ENCODE measurements at regions not wholly inside any gene's neighbourhood (a gene's known extent, or its start where the extent isn't known, plus 50 kb on each side); places are given as distances from the start of the nearest gene placed in this dataset.
"Not testable (repeated sequence)": the region's sequence is repeated elsewhere in the genome, so short reads cannot be mapped to it uniquely, and the experiment has no call there.

DNA sequence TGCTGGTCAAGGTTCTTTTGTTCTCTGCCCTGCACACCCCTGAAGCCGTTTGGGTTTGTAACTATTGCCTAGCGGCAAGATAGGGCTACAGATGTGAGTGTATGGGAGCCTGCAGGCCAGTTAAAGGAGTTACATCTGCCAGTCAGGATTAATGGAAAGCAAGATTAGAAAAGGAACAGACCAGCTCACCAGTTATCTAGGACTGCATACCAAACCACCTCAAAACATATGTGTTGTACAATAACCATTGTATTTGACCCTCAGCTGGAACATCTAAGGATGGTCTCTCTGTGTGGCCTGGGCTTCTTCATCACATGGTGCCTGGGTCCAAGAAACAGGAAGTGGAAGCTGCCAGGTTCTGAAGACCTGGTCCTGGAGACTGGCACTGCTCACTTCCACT is 52.5 kb upstream of the FBXO28 start:
- intact Hi-C loops (cut with micrococcal nuclease) = no loop called here

DNA sequence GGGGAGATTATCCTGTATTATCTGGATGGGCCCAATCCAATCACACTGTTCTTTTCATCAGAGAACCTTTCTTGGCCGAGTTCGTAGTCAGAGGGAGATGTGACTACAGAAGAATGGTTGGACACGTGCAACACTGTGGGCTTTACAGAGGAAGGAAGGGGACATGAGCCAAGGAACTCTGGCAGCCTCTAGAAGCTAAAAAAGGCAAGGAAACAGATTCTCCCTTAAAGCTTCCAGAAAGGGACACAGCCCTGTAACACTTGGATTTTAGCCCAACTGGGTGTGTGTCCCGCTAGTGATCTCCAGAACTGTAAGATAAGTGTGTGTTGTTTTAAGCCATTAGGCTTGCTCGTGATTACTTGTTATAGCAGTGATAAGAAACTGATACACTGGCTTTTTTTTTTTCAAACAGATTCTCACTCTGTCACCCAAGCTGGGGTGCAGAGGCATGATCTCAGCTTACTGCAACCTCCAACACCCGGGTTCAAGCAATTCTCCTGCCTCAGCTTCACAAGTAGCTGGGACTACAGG is 53.9 kb upstream of the FBXO28 start:
- intact Hi-C loops (cut with micrococcal nuclease) = no loop called here

DNA sequence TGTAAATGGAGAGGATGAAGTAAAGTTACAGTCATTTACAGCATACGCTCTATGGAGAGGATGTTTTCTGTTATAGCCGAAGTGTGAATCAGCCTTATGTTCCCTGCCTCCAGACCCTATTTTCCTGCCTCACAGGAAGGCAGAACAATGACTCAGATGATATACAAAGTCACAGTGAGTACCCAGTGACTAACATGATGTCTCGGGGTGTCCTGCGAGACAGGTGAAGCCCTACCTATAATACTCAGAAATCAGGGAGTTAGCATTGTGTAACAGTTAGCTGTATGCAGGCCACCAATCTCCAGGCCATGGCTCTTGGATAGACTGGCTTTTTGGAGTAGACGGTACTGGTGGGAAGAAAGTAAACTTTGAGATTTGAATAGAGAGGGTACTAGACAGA is 55.6 kb upstream of the FBXO28 start:
- intact Hi-C loops (cut with micrococcal nuclease) = no loop called here

DNA sequence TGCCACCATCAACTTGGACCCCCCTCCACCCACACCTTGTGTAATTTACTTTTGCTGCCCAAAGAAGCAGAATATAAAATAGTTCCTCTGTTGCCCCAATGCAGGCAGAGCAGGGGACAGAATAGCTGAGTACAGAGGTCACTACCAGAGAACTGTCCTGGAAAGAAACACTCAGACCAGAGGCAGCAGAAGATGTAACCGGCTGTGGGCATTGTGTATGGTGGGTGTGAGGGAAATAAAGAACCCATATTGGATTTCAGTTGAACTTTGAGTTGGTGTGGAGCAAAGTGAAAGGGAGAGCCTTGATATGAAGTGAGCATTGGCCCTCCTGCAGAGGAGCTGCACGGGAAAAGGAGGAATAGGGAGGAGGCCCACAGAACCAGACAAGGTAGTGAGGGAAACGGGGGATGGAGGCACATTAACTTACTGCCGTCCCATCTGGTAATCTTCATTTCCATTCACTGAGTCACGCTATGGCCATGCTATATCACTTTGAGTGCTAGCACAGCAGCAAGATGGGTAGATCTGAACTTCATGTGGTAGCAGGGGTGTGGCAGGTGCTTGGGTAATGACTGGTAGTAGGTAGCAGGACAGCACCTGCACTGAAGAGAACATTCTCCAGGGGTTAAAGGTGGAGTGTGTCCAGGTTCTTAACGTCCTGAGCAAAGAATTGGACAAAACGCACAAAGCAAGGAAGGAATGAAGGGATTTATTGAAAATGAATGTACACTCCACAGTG is 56.3 kb upstream of the FBXO28 start:
- intact Hi-C loops (cut with micrococcal nuclease) = no loop called here

DNA sequence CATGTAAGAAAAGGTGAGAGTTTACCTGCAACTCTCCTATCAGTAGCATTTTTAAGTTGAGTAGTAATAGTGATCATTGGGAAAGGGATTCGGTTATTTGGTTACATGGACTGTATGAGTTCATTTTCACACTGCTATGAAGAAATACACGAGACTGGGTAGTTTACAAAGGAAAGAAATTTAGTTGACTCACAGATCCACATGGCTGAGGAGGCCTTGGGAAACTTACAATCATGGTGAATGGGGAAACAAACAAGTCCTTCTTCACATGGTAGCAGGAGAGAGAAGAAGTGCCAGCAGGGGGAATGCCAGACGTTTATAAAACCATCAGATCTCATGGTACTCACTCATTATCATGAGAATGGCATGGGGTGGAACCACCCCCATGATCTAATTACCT is 59.3 kb upstream of the FBXO28 start:
- intact Hi-C loops (cut with micrococcal nuclease) = no loop called here

DNA sequence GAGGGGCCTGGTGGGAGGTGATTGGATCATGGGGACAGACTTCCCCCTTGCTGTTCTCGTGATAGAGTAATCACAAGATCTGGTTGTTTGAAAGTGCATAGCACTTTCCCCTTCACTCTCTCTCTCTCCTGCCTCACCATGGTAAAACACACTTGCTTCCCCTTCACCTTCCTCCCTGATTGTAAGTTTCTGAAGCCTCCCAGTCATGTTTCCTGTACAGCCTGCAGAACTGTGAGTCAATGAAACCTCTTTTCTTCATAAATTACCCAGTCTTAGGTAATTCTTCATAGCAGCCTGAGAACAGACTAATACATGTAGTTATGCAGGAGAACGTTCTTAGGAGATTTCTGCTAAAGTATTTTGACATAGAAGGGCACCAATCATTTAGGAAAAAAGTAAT is 59.9 kb upstream of the FBXO28 start:
- intact Hi-C loops (cut with micrococcal nuclease) = no loop called here

DNA sequence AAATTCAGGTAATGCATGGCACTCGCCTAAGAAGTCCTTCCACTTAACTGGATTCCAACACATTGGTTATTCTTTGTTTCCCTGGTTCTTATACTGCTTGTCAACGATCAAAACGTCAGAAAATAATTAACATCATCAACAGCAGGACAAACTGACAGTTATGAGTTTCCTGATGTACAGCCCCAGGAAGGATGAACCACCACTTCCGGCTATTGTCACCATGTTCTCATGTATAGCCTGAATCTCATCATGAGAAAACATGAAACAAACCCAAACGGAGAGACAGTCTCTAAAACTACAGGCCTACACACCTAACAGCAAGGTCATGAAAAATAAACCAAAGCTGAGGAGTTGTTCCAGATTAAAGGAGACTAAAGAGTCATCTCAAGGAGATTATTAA is 60.5 kb upstream of the FBXO28 start:
- intact Hi-C loops (cut with micrococcal nuclease) = no loop called here

DNA sequence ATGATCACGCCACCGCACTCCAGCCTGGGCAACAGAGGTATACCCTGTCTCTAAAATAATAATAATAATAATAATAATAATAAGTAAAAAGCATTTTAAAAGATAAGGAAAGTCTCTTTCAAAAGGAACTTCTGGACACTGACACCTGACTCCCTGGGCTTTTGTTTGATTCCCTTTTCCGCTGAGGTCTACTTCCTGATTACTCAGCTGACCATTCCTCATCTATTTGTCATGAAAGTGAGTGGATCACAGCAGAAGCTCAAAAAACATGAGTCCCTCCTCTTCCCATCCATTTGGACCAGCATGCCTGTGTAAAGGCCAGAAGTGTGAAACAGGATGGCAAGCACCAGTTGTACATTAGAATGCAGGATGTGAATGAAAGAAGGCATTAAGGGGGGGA is 61.1 kb upstream of the FBXO28 start:
- intact Hi-C loops (cut with micrococcal nuclease) = no loop called here

DNA sequence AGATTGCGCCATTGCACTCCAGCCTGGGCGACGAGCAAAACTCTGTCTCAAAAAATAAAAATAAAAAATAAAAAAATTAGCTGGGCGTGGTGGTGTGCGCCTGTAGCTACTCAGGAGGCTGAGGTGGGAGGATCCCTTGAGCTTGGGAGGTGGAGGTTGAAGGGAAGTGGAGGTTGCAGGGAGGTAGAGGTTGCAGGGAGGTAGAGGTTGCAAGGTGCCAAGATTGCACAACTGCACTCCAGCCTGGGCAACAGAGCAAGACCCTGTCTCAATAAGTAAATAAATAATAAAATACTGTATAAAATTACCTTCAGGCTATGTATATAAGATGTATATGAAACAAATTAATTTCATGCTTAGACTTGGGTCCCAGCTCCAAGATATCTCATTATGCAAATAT is 62.1 kb upstream of the FBXO28 start:
- intact Hi-C loops (cut with micrococcal nuclease) = loop anchor here (1.0 kb wide), 1 partner anchor 240 kb away; no protein-coding TSS in a partner anchor

DNA sequence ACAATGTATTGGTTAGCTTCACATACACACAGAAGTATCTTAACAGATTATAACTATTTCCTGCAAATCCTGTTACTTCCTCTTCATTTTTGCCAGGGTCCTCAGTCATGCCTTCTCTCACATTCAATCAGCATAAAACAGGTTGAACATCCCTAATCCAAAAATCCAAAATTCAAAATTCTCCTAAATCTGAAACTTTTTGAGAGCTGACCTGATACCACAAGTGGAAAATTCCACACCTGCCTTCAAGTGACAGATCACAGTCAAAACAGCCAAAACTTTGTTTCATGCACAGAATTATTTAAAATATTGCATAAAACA is 62.9 kb upstream of the FBXO28 start:
- intact Hi-C loops (cut with micrococcal nuclease) = loop anchor here (1.0 kb wide), 1 partner anchor 240 kb away; no protein-coding TSS in a partner anchor

DNA sequence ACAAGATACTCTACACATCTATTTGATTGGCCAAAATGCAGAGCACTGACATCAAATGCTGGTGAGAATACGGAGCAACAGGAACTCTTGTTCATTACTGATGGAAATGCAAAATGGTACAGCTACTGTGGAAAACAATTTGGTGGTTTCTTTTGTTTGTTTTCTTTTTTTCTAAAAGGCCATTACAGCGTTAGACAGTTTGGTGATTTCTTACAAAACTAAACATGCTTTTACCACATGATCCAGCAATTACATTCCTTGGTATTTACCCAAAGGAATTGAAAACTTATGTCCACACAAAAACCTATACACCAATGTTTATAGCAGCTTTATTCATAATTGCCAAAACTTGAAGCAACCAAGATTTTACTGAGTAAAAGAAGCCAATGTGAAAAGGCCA is 66.4 kb upstream of the FBXO28 start:
- intact Hi-C loops (cut with micrococcal nuclease) = no loop called here

DNA sequence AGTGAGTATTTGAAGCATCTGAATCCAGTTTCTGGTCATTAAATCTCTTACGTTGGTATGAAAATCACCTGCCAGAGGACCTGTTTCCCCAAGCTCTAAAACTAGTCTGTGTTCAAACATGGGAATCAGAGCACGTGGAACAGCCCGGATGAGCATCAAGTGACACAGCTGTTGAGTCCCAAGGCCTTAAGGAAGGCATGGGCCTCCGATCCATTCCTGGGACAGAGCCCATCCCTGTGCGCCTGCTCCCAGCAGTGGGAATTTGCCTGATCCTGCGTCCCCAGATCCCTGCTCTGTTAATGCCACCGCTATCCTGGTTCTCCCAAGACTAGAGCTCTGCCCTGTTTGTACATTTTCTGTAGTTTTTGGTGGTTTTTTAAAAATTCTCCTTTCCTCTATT is 68.4 kb upstream of the FBXO28 start:
- intact Hi-C loops (cut with micrococcal nuclease) = no loop called here

DNA sequence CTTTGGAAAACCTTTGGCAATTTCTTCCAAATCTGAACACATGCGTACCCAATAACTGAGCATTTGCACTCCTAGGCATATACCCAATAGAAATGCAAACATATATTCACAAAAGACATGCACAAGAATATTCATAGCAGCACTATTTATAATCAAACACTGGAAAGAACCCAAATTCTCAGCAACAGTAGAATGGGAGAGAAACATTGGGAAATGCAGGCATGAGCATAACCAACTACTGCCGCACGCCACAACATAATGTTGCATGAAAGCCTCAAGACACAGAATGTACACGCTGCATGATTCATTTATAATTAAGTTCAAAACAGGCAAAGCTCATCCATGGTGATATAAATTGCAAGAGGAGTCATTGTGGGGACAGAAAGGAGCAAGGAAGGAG is 69.5 kb upstream of the FBXO28 start:
- intact Hi-C loops (cut with micrococcal nuclease) = no loop called here

DNA sequence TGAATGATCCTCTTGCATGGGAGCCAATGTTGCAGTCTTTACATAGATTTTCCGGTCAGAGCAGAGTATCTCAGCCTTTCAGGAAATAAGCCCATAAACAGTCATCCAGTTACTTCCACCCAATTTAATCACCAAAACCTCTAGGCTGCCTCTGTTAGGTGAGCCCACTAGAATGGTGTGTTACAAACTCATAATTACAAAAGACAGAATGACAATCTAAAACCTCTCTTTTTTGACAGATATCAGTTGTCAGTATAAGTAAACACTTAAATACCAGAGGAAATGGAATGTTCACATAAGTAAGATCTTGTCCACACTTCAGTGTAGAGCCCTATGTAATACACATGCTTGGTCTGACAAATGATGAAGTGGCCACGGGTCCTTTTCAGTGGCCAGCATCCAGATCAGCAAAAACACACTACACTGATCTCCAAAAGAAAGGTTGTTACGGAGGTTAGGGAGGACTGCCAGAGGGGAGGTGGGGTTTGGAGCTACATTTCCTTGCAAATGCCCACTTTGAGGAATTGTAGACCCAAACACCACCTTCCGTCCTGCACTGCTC is 71.3 kb upstream of the FBXO28 start:
- intact Hi-C loops (cut with micrococcal nuclease) = no loop called here

DNA sequence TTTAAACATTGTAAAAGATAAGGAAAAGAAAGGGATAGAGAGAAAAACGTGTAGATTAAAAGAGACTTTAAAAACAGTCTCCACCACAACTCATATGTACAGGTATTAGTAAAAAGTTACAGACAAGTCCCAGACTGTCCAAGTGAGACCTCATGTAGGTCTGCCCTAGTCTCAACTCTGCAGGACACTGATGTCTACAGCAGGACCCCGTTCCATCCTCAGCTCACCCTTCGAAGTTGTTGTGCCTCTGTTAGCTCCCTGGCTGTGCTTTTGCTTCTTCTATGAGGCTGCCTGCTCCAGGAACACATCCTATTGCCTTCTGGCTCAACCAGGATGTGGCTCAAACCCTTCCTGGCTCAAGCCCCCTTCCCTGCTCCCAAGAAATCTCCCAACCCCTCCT is 72.9 kb upstream of the FBXO28 start:
- intact Hi-C loops (cut with micrococcal nuclease) = no loop called here

DNA sequence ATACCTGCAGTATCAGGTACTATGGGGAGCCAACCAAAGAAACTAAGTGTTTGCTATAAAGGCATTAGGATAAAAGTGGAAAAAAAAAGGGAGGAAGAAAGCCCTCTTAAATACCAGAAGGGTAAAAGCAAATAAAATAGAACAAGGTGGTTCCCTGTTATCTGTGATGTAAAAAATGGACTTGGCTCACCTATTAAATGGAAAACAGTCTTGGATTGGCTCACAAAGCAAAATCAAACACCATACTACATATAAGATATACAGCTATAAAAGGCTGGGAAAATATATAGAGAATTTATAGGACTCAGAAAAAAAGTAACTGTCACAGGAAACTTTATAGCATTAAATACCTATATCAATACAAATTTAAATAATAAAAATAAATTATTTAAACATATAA is 73.5 kb upstream of the FBXO28 start:
- intact Hi-C loops (cut with micrococcal nuclease) = not testable (repeated sequence)

DNA sequence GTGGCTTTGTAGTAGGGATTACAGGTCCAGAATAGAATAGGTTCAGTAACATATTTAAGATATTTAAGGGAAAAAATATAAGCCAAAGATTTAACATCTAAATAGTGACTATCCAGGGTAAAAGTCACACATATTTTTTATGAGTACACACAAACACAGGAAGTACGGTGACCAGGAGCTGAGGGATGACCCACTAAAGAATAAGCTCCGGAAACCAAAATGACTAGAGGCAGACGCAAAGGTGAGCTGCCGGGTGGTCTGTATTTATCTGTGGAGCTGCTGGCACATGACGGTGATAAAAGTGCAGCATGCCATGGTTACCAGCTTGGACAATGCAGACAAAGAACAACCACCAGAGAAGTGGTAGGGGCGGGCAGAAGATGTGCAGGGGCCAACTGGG is 73.9 kb upstream of the FBXO28 start:
- intact Hi-C loops (cut with micrococcal nuclease) = not testable (repeated sequence)

DNA sequence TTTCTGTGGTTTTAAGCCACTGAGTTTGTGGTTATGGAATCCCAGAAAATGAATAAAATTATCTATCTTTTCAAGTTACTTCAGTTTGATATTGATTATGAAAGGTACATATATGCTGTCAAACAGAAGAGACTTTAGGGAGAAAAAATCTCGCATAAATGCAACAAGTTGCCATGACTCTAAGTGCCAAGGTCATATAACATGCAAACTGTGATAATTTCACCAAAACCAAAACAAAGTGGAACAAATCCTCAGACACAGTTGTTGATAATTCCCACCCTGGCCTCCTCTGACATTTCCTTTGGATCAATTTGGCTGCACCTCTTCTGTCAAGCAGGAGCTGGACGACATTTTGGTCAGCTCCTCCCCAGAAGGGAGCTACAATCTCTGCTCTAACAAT is 75.1 kb upstream of the FBXO28 start:
- intact Hi-C loops (cut with micrococcal nuclease) = not testable (repeated sequence)

DNA sequence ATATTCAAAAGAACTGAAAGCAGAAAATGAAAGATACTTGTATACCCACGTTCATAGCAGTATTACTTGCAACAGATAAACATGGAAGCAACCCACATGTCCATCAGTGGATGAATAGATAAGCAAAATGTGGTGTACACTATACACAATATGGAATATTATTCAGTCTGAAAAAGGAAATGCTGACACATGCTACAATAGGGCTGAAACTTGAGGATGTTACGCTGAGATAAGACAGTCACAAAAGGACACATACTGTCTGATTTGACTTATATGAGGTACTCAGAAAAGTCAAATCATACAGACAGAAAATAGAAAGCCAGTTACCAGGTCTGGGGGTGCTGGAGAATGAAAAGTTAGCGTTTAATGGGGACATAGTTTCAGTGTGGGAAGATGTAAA is 76.5 kb upstream of the FBXO28 start:
- intact Hi-C loops (cut with micrococcal nuclease) = not testable (repeated sequence)

DNA sequence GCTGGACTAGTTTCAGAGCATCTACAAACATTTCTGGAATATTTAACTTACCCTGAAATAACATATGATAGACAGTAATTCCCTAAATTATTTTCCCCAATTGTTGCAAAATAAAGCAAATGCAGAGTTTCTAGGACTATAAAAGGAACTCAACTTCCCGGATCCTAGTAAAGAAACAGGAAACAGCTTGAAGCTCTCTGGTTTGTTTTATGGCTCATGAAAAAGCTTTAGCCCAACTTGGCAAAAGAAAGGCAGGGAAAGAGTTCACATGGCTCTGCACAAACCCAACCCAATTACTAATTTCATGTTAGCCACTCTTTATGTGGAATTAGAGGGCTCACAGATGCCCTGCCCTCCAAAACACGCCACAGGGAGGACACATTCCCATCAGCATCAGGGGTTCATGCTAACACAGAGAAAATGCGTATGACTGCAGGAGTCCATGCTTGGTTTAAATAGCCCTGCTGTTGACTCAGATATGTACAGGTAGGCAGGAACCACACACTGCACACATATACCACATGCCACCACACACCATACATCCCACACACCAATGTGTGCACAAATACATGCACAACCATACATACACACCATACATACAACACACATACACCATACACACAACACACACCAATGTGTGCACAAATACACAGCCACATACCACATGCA is 81.2 kb upstream of the FBXO28 start:
- intact Hi-C loops (cut with micrococcal nuclease) = not testable (repeated sequence)

DNA sequence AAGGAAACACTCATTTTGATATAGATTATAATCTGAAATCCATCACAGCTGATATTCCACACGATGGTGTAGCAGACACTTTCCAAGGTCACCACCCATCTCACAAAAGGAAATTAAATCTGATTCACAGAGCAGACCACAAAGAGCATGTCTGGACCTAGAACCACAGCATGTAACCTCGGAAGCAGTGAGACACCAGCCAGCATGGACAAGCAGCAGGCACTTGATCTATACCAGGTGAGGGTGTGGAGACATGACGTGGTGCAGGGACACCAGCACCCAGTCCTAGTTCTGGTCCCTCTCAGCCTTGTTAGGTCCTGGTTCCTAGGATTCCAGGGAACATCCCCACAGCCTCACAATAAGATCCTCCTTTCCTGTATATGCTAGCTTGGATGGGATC is 81.9 kb upstream of the FBXO28 start:
- intact Hi-C loops (cut with micrococcal nuclease) = not testable (repeated sequence)

DNA sequence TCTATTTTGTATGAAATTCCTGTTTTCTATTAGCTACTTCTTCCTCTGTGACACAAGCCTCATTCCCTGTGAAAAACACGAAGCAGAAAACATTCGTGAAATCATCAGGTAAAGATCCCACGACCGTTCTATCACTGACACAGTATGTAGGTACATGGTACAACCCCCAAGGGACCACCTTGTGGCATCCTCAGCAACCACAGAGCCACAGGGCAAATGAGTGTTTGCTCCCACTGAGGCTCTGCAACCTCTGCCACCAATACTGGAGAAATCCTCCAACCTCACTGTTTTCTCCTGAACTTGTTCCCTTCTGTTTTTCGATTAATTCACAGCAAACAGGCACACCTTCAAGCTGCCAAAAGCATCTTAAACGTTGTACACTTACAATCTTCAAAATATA is 83.7 kb upstream of the FBXO28 start:
- intact Hi-C loops (cut with micrococcal nuclease) = not testable (repeated sequence)

Data from T-helper 1 cell treated with Interleukin-12 subunit alpha and Interleukin-12 subunit beta and Interleukin-4 antibody, amounts not matched to agents 30 ng/mL and 1 ng/mL, for 36 hours (primary cell).